Liver (tissue), 3 donors: ENCODE measurements at regions not wholly inside any gene's neighbourhood (a gene's known extent, or its start where the extent isn't known, plus 50 kb on each side); places are given as distances from the start of the nearest gene placed in this dataset.

Experiments used
- EGR1 ChIP-seq, 2 donors: IDR thresholded peaks; 2 replicates each; pipeline ENCODE4 v1.6.1; 2016 to 2018; ENCODE audit warnings: antibody characterized with exemption in 2 of 2, low read depth in 2 of 2
- JUND ChIP-seq, 2 donors: IDR thresholded peaks; 2 replicates each; pipeline ENCODE4 v1.6.1; 2016; ENCODE audit warnings: antibody characterized with exemption in 2 of 2
- NR2F2 ChIP-seq: IDR thresholded peaks from 2 replicates; pipeline ENCODE4 v1.6.1; 2016; ENCODE audit warnings: antibody characterized with exemption
- RAD21 ChIP-seq, 2 donors: IDR thresholded peaks; 2 replicates each; pipeline ENCODE4 v1.6.1; 2016; ENCODE audit warnings: antibody characterized with exemption in 2 of 2, mild to moderate bottlenecking in 2 of 2
- RXRA ChIP-seq, 2 donors: IDR thresholded peaks; 2 replicates each; pipeline ENCODE4 v1.6.1; 2017 to 2018; ENCODE audit warnings: antibody characterized with exemption in 2 of 2, mild to moderate bottlenecking in 1 of 2
- TF ChIP-seq, protein P1 (sequence below): IDR thresholded peaks from 2 replicates; pipeline ENCODE4 v1.6.1; 2016; ENCODE audit warnings: antibody characterized with exemption, mild to moderate bottlenecking
- TF ChIP-seq, protein P2 (sequence below): fragments of 150-350 bp; IDR thresholded peaks from 2 replicates; pipeline ENCODE4 v1.5.1; 2017; ENCODE audit warnings: improper control_type of control experiment, low read depth, low read length; ENCODE audit not compliant: missing input control
- donor health status: healthy.
- donor health status: healthy.

- TF ChIP-seq, protein P1, sequence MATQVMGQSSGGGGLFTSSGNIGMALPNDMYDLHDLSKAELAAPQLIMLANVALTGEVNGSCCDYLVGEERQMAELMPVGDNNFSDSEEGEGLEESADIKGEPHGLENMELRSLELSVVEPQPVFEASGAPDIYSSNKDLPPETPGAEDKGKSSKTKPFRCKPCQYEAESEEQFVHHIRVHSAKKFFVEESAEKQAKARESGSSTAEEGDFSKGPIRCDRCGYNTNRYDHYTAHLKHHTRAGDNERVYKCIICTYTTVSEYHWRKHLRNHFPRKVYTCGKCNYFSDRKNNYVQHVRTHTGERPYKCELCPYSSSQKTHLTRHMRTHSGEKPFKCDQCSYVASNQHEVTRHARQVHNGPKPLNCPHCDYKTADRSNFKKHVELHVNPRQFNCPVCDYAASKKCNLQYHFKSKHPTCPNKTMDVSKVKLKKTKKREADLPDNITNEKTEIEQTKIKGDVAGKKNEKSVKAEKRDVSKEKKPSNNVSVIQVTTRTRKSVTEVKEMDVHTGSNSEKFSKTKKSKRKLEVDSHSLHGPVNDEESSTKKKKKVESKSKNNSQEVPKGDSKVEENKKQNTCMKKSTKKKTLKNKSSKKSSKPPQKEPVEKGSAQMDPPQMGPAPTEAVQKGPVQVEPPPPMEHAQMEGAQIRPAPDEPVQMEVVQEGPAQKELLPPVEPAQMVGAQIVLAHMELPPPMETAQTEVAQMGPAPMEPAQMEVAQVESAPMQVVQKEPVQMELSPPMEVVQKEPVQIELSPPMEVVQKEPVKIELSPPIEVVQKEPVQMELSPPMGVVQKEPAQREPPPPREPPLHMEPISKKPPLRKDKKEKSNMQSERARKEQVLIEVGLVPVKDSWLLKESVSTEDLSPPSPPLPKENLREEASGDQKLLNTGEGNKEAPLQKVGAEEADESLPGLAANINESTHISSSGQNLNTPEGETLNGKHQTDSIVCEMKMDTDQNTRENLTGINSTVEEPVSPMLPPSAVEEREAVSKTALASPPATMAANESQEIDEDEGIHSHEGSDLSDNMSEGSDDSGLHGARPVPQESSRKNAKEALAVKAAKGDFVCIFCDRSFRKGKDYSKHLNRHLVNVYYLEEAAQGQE, result no peak
- TF ChIP-seq EGR1 (IDR thresholded peaks at IDR 0.05; ENCODE audit: low read depth in 2 of 2), result no peak
- TF ChIP-seq, protein P2, sequence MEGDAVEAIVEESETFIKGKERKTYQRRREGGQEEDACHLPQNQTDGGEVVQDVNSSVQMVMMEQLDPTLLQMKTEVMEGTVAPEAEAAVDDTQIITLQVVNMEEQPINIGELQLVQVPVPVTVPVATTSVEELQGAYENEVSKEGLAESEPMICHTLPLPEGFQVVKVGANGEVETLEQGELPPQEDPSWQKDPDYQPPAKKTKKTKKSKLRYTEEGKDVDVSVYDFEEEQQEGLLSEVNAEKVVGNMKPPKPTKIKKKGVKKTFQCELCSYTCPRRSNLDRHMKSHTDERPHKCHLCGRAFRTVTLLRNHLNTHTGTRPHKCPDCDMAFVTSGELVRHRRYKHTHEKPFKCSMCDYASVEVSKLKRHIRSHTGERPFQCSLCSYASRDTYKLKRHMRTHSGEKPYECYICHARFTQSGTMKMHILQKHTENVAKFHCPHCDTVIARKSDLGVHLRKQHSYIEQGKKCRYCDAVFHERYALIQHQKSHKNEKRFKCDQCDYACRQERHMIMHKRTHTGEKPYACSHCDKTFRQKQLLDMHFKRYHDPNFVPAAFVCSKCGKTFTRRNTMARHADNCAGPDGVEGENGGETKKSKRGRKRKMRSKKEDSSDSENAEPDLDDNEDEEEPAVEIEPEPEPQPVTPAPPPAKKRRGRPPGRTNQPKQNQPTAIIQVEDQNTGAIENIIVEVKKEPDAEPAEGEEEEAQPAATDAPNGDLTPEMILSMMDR, result no peak
- TF ChIP-seq RAD21 (IDR thresholded peaks at IDR 0.05), result no peak
- TF ChIP-seq JUND (IDR thresholded peaks at IDR 0.05), result no peak
- no peak for TF ChIP-seq NR2F2
- no peak for TF ChIP-seq RXRA (IDR thresholded peaks at IDR 0.05)
Measured at GRCh38 chr2:60271713-60272112, 281.7 kb downstream of the BCL11A start.
